Transverse colon (tissue), 4 donors: ENCODE measurements at regions not wholly inside any gene's neighbourhood (a gene's known extent, or its start where the extent isn't known, plus 50 kb on each side); places are given as distances from the start of the nearest gene placed in this dataset.

Experiments
- EP300 ChIP-seq: sonication (generic); formaldehyde crosslinking; IDR thresholded peaks from one replicate; pipeline ENCODE4 v1.6.1; 2017; ENCODE audit warnings: antibody characterized with exemption, low read depth
- POLR2A ChIP-seq: fragments of 450-650 bp; IDR thresholded peaks from one replicate; pipeline ENCODE4 v1.6.1; 2016; ENCODE audit warnings: antibody characterized with exemption, mild to moderate bottlenecking, moderate library complexity
- POLR2AphosphoS5 ChIP-seq, 3 donors: sonication (generic); formaldehyde crosslinking; IDR thresholded peaks; one replicate each; pipeline ENCODE4 v1.6.1; 2016; ENCODE audit warnings: antibody characterized with exemption in 3 of 3
- TF ChIP-seq, protein P1 (sequence below), 5 experiments: fragments of 200-600 bp in 3 of 5; fragments of 450-650 bp in 2 of 5; sonication (generic) in 3 of 5; IDR thresholded peaks; 1 replicate in 2 of 5; 2 replicates in 3 of 5; pipeline ENCODE4 v1.5.1; 2016 to 2017; ENCODE audit warnings: antibody characterized with exemption in 5 of 5, inconsistent platforms in 3 of 5, mild to moderate bottlenecking in 2 of 5, moderate library complexity in 1 of 5

GRCh38 chr3:150330174-150330573, 77.9 kb upstream of the TSC22D2 start:
- TF ChIP-seq, protein P1, sequence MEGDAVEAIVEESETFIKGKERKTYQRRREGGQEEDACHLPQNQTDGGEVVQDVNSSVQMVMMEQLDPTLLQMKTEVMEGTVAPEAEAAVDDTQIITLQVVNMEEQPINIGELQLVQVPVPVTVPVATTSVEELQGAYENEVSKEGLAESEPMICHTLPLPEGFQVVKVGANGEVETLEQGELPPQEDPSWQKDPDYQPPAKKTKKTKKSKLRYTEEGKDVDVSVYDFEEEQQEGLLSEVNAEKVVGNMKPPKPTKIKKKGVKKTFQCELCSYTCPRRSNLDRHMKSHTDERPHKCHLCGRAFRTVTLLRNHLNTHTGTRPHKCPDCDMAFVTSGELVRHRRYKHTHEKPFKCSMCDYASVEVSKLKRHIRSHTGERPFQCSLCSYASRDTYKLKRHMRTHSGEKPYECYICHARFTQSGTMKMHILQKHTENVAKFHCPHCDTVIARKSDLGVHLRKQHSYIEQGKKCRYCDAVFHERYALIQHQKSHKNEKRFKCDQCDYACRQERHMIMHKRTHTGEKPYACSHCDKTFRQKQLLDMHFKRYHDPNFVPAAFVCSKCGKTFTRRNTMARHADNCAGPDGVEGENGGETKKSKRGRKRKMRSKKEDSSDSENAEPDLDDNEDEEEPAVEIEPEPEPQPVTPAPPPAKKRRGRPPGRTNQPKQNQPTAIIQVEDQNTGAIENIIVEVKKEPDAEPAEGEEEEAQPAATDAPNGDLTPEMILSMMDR (IDR thresholded peaks at IDR 0.05), result no peak
- no peak for TF ChIP-seq POLR2A
- no peak for TF ChIP-seq EP300
- no peak for TF ChIP-seq POLR2AphosphoS5 (IDR thresholded peaks at IDR 0.05)
